Raji (cell line): ENCODE measurements at regions not wholly inside any gene's neighbourhood (a gene's known extent, or its start where the extent isn't known, plus 50 kb on each side); places are given as distances from the start of the nearest gene placed in this dataset.

Experiments used
- POLR2A ChIP-seq: IDR thresholded peaks from 2 replicates; pipeline ENCODE4 v1.6.1; 2011; ENCODE audit warnings: low read depth, low read length, control low read depth; ENCODE audit not compliant: insufficient read depth

DNA sequence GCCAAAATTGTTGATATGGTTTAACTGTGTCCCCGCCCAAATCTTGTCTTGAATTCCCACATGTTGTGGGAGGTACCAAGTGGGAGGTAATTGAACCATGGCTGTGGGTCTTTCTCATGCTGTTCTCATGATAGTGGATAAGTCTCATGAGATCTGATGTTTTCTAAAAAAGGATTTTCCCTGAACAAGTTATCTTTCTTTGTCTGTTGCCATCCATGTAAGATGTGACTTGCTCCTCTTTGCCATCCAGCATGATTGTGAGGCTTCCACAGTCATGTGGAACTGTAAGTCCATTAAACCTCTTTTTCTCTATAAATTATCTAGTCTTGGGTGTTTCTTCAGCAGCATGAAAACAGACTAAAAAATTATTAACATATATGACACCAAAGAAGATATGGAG lies 986.7 kb upstream of the MIR17HG start:
- no peak for TF ChIP-seq POLR2A

DNA sequence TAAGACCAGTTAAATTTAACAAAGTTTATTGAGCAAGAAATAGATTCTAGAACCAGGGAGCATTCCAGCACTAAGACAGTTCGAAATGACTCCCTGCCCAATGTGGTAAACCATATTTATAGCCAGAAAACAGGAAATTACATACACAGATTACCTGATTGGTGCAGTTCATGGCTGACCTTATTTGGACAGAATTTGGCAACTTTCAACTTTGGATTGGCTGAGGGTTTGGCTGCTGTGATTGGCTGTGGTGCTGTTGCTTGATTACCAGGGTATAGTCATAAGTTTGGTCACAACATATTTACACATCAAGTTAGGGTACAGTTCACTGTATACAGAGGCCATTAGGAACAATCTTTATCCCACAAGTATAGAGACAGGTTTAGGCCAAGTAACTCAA lies 984.8 kb upstream of the MIR17HG start:
- TF ChIP-seq POLR2A, result no peak

DNA sequence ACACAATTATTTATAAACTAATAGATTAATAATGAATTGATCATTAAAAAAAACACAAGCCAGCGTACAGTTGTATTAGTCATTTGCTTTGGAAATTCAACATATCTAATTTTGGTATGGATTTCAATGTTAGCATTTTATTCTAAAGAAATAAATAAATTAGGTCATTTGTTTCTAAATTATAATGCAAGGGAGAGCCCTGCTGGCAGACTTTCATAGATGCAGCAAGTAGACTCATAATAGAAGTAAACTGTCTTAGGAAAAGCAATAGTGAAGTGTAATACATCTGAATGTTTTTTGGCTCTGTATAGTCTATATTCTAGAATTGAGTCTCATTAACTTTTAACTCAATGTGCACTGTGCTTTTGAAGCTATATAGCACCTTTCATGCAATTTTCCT lies 982.4 kb upstream of the MIR17HG start:
- TF ChIP-seq POLR2A, result no peak

DNA sequence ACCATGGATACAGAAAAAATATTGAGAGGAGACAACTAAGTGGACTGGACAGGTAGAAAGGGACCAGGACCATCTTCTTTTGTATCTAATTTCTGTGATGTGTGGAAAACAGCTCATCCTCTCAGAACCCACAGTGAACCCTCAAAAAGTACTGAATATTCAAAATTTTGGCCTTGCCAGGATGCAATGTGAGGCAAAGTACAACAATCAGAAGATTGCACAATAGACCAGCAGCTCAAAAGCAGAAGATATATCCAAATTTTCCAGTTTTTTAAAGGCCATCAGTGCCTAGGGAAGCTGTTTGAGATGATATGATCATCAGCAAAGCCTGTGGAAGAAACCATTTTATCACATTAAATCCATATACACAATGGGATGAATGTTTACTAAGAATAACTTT lies 973.3 kb upstream of the MIR17HG start:
- no peak for TF ChIP-seq POLR2A

DNA sequence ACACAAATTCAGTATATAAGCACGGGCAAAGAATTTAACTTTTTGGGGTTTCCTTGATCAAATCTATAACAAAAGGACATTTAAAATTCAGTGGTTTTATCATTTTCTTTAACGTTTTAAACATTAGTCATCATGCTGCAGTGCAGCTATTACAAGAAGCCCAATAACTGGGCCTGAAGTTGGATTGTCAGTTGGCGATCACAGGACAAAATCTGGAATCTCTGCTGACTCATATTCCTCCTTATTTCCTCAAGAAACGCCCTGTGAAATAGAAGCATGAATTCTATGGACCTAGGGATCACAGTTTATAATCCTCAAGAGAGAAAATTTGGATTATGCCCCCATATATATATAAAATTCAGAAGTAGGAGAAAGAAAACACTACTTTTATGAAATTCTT lies 971.6 kb upstream of the MIR17HG start:
- no peak for TF ChIP-seq POLR2A

DNA sequence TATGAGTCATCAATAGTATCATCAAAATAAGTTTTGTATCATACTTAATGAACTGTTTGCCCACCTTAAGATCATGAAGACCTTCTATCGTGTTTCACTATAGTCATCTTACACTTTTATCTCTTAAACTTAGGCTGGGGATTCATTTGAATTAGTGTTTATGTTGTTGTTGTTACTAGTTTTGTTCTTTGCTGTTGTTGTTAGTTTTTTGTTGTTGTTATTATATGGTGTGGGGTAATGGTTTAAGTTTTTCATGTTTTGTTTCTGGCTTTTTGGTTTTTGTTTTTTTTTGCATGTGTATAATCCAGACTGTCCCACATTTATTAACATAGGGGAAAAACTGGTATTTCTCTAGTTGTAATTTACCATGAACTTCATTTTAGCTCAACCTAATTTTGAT lies 965.1 kb upstream of the MIR17HG start:
- TF ChIP-seq POLR2A, result no peak

DNA sequence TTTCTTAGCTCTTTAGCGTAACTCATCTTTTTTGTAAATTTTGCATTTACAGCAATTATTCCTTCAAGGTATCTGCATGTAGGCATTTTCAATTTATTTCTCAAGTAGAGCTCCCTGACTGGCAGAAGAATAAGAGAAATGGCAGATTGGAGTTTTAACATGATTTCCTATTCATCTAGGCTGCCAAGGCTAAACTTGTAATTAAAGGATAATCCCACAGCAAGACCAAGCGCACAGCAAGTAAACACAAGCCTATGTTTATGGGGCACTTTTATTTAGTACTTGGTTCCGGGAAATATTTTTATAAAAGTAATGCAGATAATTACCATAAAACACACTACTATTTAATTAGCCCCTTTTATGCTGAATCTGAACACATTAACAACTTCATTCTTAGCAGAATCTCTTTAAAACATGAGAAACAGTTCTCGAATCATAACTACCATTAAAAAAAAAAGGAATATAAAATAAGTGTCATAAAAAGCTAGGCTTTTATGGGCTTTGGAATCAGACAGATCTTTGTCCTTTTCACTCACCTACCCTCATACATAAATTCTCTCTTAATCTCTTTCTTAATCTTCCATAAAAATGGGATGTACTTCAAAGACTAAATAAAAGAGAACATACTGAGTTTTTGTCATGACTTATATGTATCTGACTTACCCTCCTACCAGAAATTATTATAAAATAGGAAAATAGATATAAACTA lies 961.6 kb upstream of the MIR17HG start:
- TF ChIP-seq POLR2A, result no peak

DNA sequence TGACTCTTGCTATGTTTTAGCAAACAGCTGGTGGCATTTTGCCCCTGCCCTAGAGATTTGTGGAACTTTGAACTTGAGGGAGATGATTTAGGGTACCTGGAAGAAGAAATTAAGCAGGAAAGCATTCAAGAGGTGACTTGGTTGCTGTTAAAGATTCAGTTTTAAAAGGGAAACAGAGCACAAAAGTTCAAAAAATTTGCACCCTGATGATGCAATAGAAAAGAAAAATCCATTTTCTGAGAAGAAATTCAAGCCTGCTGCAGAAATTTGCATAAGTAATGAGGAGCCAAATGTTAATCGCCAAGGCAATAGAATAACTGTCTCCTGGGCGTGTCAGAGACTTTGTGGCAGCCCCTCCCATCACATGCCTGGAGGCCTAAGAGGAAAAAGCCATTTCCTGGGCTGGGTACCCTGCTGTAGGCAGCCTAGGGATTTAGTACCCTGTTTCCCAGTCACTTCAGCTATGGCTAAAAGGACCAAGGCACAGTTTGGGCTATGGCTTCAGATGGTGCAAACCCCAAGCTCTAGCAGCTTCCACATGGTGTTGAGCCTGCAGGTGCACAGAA lies 958.5 kb upstream of the MIR17HG start:
- no peak for TF ChIP-seq POLR2A

DNA sequence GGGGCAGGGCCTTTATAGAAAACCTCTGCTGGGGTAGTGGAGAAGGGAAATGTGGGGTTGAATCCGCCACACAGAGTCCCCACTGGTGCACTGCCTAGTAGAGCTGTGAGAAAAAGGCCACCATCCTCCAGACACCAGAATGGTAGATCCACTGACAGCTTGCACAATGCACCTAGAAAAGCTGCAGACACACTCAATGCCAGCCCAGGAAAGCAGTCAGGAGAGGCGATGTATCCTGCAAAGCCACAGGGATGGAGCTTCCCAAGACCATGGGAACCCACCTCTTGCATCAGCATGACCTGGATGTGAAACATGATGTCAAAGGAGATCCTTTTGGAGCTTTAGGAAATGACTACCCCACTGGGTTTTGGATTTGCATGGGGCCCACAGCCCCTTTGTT lies 958.0 kb upstream of the MIR17HG start:
- TF ChIP-seq POLR2A, result no peak

DNA sequence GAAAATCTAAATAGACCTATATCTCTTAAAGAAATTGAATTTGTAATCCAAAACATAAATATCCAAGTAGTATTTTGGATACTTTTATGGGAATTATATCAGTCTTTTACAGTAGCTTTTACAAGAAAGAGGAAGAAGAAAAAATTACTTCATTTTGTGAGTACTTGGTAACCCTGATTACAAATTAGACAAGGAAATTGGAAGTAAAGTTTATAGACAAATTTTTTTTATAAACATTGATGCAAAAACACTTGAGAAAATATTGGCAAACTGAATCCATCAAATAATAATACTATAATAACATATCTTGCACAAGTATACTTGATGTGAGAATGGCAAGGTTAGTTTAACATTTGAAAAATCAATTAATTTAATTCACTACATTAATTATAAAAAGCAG lies 954.1 kb upstream of the MIR17HG start:
- TF ChIP-seq POLR2A, result no peak

DNA sequence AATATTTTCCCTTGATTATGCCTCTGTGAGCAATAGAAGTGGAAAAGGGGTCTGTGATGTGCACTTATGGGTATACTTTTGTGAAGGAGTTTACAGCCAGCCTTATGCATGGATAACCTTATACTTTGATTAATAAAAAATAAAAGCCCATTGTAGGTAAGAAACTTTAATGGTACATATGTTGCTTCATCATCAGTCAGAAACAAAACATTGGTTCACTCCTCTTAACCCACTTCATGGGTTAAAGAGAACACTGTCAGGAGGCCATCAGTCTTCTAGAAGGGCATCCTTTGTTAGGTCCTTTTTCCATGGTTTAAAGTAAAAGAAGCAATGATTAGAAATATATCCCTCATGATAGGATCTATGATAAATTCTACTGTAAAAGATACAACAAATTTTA lies 952.1 kb upstream of the MIR17HG start:
- no peak for TF ChIP-seq POLR2A

DNA sequence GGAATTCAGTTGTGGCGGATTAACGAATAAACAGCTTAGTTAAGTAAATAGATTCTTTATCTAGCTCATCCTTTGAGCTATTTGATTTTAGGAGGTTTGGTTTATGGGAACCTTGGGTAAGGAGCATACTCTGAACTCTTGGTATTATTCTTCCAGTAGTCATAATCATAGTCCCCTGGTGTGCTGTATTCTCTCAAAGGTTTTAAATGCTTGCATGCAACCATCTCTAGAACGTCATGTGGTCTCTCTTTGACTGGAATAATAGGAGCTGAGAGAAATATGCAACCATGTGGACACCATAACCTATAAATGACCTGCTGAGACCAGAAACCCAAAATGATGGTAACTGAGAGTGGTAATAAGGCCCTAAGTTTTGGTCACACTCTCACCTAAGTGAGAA lies 951.6 kb upstream of the MIR17HG start:
- no peak for TF ChIP-seq POLR2A

DNA sequence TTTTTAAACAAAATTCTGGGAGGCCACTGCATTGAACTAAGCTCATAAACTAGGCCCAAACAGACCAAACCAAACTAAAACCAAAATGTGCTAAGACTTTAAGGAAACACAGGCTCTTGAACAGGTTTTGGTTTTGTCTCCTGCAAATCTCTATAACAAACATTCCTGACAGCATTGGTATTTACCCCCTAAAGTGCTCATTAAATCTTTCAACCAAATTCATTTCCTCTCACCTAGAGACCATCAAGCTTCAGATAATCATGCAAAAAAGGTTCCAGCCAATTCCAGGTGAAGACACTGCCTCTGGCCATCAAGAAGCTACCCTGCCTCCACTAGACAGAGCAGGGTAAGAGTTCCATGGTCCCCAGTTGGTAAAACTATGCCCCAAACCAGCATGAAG lies 951.2 kb upstream of the MIR17HG start:
- no peak for TF ChIP-seq POLR2A

DNA sequence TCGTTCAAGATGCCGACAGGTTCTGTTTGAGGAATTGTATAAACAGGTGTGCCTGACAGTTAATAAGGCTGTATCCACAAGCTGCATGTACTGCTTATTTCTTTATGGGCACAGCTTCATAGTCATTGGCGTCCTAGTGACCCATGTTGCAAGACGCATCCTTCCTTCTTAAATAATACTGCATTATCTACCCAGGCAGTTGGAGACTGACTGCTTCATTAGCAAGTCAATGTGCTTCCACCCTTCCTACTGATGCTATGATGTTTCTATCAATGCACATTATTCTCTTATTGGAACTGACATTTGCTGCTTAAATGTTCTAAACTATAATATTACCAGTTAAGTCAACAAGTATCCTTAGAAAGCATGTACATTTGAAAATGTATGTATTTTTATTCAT lies 950.0 kb upstream of the MIR17HG start:
- no peak for TF ChIP-seq POLR2A

DNA sequence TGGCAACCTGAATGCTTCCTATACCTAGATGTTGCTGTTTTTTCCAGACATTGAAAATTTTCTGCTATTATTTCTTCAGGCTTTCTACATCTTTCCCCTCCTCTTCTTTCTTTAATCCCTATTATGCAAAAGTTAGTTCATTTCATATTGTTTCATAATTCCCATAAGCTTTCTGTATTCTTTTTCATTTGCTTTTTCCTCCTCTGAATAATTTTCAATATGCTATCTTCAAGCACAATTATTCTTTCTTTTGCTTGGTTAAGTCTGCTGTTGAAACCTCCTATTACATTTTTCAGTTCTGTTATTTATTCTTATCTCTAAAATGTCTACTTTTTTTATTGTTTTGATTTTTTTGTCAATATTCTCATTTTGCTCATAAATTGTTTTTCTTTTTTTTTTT lies 947.1 kb upstream of the MIR17HG start:
- no peak for TF ChIP-seq POLR2A

DNA sequence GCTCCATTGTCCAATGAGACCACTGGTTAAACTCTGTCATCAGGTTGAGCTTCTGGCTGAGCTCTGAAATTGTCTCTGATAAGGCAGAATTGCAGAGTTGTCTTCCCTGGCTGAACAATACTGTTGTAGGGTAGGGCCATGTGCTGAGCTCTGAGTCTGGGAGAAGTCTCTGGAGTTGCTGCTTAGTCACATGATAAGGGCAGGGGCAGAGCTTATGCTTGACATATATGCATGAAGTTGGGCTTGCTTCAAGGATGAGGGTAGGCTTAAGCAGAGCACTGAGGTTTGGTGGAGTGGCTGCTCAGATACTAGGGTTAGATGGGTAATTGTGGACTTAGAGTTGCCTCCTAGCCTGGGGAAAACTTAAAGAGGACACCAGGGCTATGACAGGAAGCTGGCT lies 946.3 kb upstream of the MIR17HG start:
- no peak for TF ChIP-seq POLR2A

DNA sequence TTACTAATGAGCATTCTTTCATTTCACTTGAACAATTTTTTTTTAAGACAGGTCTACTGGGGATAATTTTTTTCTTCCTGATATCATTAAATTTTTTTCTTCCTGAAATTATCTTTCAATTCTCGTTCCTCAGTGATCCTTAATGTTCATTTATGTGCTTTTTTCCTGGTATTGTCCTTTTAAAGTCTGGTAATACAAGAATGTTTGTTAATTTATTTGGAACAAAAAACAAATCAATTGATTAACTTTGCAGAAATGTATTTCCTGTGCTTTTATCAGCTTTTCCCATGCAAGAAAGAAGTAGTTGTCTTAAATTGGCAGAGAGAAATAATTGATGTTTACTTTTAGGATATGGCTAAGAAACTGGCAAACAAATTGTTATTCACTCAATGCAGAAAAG lies 945.4 kb upstream of the MIR17HG start:
- TF ChIP-seq POLR2A, result no peak
